ENCODE measurements at regions not wholly inside any gene's neighbourhood (a gene's known extent, or its start where the extent isn't known, plus 50 kb on each side); places are given as distances from the start of the nearest gene placed in this dataset.

DNA sequence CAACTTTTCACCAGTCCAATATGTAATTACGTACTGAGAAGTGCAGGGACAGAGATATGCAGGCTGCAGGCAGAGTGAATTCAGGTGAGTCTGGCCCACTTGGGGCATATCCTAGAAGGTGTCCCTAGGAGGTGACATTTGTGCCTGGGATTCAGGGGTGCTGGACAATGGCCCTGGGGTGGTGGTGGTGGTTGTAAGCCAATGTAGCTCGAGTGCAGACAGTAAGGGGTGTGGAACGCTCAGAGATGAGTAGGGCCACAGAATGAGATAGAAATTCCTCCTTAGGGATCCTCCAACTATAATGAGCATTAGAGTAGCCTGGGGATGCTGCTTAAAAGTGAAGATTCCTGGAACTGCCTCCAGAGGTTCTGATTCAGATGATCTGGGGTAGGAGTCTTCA lies 221.7 kb upstream of the MPHOSPH6 start:
- no peaks in the 10 kb centered on the region for H3K4me1 Mint-ChIP-seq (ENCODE audit: low read depth)

DNA sequence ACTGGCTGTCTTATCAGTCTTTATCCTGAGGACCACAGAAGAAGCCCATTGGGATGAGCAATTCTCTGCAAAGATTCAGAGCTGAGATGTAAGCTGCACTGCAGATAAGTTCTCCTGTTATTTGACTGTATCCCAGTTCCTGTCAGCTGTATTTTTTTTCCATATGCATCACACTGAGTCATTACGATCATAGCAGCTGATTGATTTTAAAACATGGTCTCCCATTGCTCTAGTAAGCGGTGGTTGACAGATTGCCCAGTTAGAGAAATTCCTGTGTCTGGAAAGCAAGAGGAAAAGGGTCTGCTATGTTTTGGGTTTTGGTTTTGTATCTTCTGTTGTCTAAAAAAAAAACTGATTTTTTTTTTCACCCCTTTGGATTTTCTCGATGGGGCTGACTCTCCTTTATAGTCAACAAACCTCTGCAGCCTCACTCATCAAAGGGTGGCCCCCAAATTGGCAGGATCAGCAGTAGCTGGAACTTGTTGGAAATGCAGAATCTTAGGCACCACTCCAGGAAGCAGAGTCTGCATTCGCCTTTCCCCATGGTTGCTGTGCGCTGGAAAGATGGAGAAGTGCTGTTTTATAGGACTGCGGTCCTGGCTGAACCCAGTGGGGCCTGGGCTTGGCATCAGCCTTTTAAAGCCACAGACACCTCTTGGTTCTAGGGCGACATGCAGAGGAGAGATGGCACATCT lies 220.1 kb upstream of the MPHOSPH6 start:
- Mint-ChIP-seq H3K36me3 (ENCODE audit: low read depth) (no peaks in the 10 kb centered on the region), H3K4me3 (no peak overlapping the region), H3K27ac (no peak overlapping the region), H3K4me1 (ENCODE audit: low read depth) (no peaks in the 10 kb centered on the region), H3K27me3 (peaks cover 4% of the 10 kb centered on the region), H3K9me3 (no peaks in the 10 kb centered on the region)
- intact Hi-C loops (cut with DNase I, micrococcal nuclease), result no loop called here
- Histone ChIP-seq H3K4me1 (ENCODE audit: insufficient read depth, low read length) (no peaks in the 10 kb centered on the region), H3K4me3 (ENCODE audit: low read length) (no peak overlapping the region), H3K27ac (ENCODE audit: low read depth in 1 of 2, low read length in 2 of 2) (no peak overlapping the region), H3K9me3 (ENCODE audit: control insufficient read depth in 1 of 2, insufficient read depth in 1 of 2, low read length in 2 of 2) (no peaks in the 10 kb centered on the region), H3K27me3 (ENCODE audit: control insufficient read depth in 1 of 2, insufficient read depth in 2 of 2, low read length in 2 of 2) (no peaks in the 10 kb centered on the region), H3K36me3 (ENCODE audit: insufficient read depth, low read length) (no peaks in the 10 kb centered on the region)
- ChIA-PET POLR2A (no interaction called here), CTCF (no interaction called here)
- ATAC-seq (ENCODE audit: poor library complexity) (no peak), DNase-seq (no peak)
- TF ChIP-seq, protein P1, sequence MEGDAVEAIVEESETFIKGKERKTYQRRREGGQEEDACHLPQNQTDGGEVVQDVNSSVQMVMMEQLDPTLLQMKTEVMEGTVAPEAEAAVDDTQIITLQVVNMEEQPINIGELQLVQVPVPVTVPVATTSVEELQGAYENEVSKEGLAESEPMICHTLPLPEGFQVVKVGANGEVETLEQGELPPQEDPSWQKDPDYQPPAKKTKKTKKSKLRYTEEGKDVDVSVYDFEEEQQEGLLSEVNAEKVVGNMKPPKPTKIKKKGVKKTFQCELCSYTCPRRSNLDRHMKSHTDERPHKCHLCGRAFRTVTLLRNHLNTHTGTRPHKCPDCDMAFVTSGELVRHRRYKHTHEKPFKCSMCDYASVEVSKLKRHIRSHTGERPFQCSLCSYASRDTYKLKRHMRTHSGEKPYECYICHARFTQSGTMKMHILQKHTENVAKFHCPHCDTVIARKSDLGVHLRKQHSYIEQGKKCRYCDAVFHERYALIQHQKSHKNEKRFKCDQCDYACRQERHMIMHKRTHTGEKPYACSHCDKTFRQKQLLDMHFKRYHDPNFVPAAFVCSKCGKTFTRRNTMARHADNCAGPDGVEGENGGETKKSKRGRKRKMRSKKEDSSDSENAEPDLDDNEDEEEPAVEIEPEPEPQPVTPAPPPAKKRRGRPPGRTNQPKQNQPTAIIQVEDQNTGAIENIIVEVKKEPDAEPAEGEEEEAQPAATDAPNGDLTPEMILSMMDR (IDR thresholded peaks at IDR 0.05), result no peak

More for the DNA sequence above, 221.7 kb upstream of the MPHOSPH6 start:
- H3K27ac ChIP-seq (ENCODE audit: low read depth in 1 of 2, low read length in 2 of 2), result no peak overlapping the region
- POLR2A ChIA-PET, result no interaction called here
- H3K27me3 ChIP-seq (ENCODE audit: control insufficient read depth in 1 of 2, insufficient read depth in 2 of 2, low read length in 2 of 2), result no peaks in the 10 kb centered on the region
- no peaks in the 10 kb centered on the region for H3K9me3 ChIP-seq (ENCODE audit: control insufficient read depth in 1 of 2, insufficient read depth in 1 of 2, low read length in 2 of 2)
- no peaks in the 10 kb centered on the region for H3K4me1 ChIP-seq (ENCODE audit: insufficient read depth, low read length)
- Mint-ChIP-seq H3K9me3 (no peaks in the 10 kb centered on the region), H3K4me3 (no peak overlapping the region), H3K36me3 (ENCODE audit: low read depth) (no peaks in the 10 kb centered on the region), H3K27me3 (peaks cover 4% of the 10 kb centered on the region), H3K27ac (no peak overlapping the region)
- intact Hi-C loops (cut with DNase I, micrococcal nuclease), result no loop called here
- H3K4me3 ChIP-seq (ENCODE audit: low read length), result no peak overlapping the region
- DNase-seq, result no peak
- H3K36me3 ChIP-seq (ENCODE audit: insufficient read depth, low read length), result no peaks in the 10 kb centered on the region
- no peak for ATAC-seq (ENCODE audit: poor library complexity)
- TF ChIP-seq, protein P1 (IDR thresholded peaks at IDR 0.05), result no peak
- CTCF ChIA-PET, result no interaction called here

DNA sequence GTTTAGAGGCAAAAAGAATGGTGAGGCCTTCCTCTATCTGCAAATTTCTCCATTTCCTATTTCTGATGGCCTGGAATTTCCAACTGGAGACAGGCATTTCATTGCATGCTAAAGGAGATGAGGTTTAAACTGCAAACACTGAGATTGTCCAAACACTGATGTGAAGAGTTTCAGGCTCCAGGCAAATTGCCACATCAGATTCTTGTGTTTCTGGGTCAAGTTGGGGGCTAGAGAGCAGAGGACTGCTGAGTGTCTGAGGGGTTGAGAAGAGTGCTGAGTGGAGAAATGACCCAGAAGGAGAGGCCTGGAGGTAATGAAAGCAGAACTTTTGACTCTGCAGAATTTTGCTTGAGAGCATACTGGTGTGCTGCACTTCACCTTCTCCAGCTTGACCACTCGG lies 216.7 kb upstream of the MPHOSPH6 start:
- no peak overlapping the region for H3K27ac ChIP-seq (ENCODE audit: low read depth in 1 of 2, low read length in 2 of 2)
- Mint-ChIP-seq H3K4me1 (ENCODE audit: low read depth) (no peaks in the 10 kb centered on the region), H3K36me3 (ENCODE audit: low read depth) (no peaks in the 10 kb centered on the region), H3K4me3 (no peak overlapping the region), H3K27me3 (no peaks in the 10 kb centered on the region), H3K27ac (no peak overlapping the region), H3K9me3 (no peaks in the 10 kb centered on the region)
- no peak overlapping the region for H3K4me3 ChIP-seq (ENCODE audit: low read length)
- TF ChIP-seq, protein P1 (IDR thresholded peaks at IDR 0.05), result no peak
- H3K27me3 ChIP-seq (ENCODE audit: control insufficient read depth in 1 of 2, insufficient read depth in 2 of 2, low read length in 2 of 2), result no peaks in the 10 kb centered on the region
- no peaks in the 10 kb centered on the region for H3K9me3 ChIP-seq (ENCODE audit: control insufficient read depth in 1 of 2, insufficient read depth in 1 of 2, low read length in 2 of 2)
- ChIA-PET POLR2A (no interaction called here), CTCF (no interaction called here)
- no peak for ATAC-seq (ENCODE audit: poor library complexity)
- H3K4me1 ChIP-seq (ENCODE audit: insufficient read depth, low read length), result no peaks in the 10 kb centered on the region
- intact Hi-C loops (cut with DNase I, micrococcal nuclease), result no loop called here
- no peaks in the 10 kb centered on the region for H3K36me3 ChIP-seq (ENCODE audit: insufficient read depth, low read length)
- DNase-seq, result no peak
